ENCODE measurements at regions not wholly inside any gene's neighbourhood (a gene's known extent, or its start where the extent isn't known, plus 50 kb on each side); places are given as distances from the start of the nearest gene placed in this dataset.

DNA sequence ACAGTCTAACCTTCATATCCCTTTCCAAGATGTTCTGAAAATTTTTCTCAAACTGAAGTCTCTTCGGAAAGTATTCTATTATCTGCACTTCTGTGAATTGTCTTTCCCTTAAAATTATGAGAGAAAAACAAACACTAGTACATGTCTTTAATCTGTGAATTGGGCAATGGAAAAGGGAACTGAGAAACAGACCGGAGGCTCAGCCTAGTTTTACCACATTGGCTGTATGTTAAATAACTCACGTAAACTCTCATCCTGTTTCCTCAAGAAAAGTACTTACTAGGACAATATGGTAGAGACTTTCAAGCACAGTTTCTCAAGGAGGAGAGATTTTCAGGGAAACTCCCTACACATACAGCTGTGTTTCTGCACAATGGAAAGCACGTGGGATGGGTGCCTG is 982.2 kb upstream of the SEMA6D start:
- DNase-seq, result no peak

DNA sequence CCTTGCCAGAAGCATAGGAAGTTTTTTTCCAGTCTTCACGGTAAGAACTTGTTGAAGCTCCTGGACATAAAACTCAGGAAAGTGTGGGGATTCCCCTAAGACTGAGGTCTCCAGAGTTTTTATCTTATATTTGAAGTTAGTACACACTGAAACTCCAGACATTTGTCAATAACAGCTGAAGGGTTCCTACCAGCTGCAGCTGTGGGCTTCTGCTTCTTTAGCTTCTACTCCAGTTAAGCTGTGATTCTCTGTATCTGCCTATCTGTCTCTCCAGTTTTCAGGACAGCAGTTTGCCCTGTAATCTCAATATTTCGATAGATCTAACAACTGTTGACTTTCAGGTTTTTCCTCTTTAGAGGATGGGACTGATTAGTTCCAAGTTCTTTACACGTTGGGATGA is 966.0 kb upstream of the SEMA6D start:
- DNase-seq, result no peak

DNA sequence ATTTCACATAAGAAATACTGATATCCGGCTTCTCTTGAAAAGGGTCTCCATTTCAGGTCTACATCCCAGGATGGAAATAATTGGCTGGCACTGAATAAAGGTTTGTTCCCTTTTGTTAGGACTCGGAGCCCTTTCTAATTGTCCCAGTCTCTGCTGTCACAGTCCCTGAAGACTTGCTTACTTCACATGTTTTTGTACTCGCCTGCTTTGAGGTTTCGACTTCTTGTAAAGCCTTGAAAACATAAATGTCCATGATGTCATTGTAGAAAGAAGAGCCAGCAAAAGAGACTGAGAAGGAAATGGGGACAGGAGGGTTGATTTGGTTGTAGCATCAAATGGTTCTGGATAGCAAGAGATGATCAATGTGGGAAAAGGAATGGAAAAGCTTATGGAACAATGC is 963.4 kb upstream of the SEMA6D start:
- no peak for DNase-seq

DNA sequence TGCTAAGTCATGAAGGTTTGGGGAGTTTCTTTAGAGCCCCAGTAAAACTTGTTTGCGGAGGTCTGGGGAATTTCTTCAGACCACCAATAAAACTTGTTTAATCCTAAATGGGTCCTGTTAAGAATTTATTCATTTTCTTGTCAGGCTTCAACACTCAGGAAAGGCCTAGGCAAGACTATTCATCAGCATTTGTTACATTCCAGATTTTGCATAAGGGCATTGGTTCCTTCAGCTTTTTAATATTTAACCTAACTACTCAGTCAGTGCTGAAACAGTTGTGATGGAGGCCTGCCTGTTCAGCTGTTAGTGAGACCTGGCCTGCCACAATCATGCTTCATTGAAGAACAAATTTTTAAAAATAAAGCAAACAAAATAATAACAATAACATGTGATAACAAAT is 954.2 kb upstream of the SEMA6D start:
- no peak for DNase-seq

DNA sequence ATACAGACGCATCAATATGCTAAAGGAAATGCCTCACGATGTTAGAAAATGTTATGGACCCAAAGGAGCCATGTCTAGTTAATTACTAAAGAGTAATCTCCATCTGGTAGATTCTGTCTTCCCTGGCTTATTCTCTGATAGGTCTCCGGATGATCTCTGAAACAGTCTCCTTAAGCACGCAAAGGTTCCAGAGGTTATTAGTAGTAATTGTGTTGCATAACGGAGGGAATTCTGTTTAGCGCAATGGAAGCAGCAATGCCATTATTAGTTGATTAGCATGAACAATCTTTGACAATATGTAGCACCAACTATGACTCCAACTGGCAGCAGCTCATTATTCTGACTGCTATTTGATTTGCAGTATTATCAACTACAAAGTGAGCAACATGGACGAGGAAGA is 952.5 kb upstream of the SEMA6D start:
- no peak for DNase-seq

DNA sequence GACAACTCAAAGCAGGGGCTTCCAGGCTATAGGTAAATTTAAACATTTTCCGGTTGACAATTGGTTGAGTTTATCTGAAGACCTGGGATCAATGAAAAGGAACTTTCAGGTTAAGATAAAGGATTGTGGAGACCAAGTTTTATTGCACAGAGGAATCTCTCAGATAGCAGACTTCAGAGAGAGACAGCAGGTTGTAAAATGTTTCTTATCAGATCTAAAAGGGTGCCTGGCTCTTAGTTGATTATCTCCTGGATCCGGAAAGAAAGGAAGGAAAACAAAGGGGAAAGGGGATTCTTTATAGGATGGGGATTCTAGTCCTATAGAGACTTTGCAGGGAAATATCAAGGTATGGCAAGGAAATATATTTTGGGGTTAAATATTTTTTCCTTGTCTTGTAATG is 951.3 kb upstream of the SEMA6D start:
- no peak for DNase-seq

DNA sequence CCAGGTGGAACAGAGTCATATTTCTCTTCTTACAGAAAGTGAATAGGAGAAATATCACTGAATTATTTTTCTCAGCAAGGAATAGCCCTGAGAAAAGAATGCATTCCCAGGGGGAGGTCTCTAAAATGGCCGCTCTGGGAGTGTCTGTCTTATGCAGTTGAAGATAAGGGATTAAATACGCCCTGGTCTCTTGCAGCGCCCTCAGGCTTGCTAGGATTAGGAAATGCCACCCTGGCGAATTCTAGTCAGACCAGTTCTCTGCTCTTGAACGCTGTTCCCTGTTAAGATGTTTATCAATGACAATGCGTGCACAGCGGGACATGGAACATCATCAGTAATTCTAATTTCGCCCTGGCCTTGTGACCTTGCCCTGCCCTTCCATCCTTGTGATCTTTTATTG is 949.0 kb upstream of the SEMA6D start:
- DNase-seq, result no peak

DNA sequence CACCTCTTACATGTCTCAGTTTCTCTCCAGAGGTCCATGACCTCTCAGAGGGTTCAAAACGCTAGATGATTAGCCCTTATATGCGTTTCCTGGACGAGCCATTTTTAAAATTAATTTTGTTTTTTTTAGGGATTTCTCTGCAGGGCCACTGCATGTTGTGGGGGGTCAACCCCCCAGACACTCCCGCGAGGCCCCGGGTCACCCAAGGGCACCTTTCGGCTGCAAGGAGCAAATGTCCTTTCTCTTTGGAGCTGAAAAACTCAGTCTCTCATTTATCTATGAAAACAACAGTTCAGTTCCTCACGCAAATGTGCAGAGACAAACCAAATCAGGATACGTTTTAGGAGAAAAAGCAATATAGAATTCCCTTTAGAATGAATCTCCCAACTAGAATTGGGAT is 944.3 kb upstream of the SEMA6D start:
- DNase-seq, result no peak

DNA sequence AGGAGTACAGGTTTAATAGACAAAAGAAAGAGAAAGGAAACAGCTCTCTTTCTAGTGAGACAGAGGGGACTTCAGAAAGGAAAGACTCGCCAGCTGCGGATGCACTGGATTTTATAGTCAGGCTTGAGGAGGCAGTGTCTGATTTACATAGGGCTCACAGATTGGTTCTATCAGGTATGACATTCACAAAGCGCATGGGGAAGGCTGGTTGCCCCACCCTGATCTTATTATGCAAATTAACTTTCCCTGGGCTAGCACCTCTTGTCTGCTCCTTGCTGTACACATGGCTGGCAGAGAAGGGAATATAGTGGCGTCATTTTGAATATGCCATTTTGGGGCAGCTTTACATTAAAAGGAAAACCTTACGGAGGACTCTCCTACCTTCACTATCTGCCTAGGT is 938.4 kb upstream of the SEMA6D start:
- no peak for DNase-seq

DNA sequence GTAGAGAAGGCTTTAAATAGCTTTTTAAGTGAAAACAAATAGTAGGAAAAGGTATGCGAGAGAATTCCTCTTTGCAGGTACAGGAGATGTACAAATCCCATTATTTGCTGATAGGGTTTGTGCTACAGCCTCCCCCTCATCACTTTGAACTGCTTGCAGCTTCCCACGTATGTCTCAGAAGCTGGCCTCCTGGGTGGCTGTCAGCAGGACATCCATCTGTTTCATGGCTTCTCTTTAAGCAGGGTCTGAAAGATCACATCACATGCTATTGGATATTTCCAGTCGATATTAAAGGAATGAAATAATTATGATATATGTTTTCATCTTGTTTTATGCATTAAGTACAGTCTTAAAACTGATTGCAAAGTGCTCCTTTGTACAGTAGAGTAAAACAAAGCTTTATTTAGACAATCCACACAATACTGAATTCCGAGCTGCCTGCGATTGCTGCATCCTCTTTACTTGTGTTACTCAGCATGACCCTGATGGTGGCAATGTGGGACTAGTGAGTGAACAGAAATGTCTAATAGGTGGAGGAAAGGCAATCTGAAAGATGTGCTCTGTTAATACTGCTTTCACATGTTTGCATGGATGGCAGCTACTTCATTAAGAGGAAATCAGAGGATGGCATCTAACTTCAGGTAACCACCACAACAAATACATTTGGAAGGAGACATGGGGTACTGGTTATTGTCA is 930.6 kb upstream of the SEMA6D start:
- no peak for DNase-seq

DNA sequence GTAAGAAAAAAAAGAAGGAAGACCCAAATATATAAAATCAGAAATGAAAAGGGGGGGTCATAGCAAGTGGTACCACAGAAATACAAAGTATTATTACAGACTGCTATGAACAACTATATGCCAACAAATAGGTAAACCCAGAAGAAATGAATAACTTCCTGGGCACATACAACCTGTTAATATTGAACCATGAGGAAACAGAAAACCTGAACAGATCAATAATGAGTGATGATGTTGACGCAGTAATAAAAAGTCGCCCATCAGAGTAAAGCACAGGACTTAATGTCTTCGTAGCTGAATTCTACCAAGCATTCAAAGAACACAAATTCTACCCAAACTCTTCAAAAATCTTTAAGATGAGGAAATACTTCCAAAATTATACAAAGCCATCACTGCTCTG is 921.6 kb upstream of the SEMA6D start:
- no peak for DNase-seq

DNA sequence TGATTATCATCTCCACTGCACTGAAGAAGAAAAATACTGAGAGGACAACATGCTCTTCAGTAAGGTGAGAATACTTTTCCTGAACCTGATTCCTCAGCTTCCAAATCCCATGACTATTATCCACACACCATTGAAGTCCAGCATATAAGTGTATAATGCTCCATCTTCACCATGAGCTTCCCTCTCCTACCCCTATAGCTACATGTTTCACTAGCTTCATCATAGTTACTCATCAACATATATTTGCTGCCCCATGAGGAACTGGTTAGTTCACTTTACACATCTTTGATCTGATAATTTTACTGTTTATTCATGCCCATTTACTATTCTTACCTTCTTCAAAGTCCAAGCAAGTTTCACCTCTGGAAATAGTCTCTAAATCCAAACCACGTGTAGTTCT is 908.5 kb upstream of the SEMA6D start:
- no peak for DNase-seq

DNA sequence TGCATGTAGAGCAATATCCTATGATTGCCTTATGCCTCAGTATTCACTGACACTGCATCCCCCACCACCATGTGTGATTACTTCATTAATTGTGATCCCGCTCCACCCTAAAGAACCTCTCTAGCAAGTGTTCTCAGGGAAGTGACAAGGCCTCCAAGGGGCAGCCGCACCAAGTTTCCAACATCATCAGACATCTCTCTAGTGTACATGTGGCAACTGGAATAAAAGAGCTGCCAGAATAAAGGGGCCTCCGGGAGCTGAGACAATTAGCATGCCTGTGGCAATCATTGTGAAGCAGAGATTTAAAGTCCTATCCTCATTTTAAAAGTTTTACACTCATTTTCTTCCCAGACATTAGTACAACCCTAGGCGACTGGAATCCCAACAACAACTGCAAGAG is 902.1 kb upstream of the SEMA6D start:
- DNase-seq, result no peak

DNA sequence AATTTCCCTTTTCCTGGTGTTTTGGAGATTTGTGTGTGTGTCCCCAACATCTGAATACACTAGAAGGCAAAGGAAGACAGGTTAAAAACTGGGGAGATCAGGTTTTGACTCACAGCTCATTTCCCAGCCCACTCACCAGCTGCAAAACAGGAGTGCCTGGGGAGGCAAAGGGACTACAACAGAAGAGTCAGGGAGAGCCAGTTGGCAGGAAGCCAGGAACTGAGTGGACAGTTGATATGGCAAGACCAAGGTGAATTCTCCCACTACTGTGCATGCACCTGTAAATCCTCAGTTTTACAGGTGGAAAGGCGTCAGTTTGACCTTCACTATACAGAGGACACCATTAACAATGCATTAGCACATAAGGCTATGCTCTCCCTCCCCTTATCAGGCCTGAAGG is 901.5 kb upstream of the SEMA6D start:
- DNase-seq, result no peak

DNA sequence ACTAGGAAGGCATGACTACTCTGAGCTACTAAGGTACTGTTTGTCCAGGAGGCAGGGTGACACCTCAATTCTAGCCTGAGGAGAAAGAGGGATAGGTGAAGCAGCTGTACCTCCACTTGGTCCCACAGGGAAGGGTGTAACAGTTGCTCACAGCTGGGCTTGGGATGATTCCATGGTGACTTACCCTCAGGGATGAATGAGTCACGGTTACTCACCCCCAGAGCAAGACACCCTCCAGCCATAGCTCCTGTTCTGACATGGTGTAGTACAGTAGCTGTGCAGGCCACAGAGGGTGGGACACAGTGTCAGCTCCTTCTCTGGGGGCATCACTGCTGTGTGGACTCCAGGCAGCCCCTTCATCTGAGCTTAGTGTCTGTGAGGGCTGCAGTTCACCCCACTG is 868.6 kb upstream of the SEMA6D start:
- no peak for DNase-seq

DNA sequence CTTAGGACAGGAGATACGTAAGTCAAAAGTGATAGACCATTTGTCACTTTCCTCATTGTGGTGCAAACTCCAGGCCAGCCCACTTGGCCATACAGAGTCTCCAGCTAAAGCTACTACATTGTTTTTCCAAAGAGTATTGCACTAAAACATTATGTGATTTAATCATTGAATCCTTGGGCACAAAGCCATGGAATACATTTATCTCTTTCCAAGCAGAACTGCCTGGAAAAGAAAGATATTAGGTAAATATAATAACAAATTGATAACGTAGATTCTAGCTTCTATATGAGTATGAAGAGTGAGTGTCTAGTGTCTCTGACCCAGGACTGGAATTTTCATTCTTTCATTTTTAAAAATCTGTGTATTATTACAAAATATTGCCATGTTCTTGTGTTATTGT is 863.7 kb upstream of the SEMA6D start:
- no peak for DNase-seq

DNA sequence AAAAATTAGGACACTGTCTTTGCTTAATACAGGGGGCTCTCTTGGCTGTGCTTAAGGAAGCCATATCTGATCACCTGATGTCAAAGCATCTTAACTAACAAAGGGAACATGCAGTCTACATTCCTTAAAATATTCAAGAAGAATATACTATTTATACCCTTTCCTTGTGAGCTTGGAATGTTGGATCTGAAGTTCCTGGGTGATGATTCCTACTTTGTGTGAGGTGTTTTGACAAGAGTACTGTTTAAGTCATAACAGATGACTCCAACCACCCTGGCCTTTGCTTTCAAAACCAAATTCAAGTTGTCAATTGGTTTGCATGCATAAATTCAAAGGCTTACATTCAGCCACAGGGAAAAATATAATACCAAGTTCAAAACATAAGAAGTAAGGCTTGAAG is 862.7 kb upstream of the SEMA6D start:
- no peak for DNase-seq

DNA sequence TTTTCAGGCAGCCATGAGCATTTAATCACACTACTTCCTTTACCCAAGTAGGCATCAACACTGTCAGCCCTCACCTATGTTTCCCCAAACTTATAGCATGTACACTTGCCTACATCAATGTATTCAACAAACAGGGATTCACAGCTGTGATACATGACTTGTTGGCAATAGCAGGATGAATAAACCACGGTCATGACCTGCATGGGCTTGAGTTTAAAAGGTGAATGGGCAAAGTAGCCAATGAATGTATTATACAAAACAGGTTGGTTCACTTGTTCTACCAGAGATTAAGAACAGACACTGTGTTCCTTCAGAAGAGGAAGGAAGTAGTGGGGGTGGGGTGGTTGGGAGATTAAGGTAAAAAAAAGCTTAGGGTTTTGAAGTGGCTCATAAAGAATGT is 861.9 kb upstream of the SEMA6D start:
- DNase-seq, result no peak

DNA sequence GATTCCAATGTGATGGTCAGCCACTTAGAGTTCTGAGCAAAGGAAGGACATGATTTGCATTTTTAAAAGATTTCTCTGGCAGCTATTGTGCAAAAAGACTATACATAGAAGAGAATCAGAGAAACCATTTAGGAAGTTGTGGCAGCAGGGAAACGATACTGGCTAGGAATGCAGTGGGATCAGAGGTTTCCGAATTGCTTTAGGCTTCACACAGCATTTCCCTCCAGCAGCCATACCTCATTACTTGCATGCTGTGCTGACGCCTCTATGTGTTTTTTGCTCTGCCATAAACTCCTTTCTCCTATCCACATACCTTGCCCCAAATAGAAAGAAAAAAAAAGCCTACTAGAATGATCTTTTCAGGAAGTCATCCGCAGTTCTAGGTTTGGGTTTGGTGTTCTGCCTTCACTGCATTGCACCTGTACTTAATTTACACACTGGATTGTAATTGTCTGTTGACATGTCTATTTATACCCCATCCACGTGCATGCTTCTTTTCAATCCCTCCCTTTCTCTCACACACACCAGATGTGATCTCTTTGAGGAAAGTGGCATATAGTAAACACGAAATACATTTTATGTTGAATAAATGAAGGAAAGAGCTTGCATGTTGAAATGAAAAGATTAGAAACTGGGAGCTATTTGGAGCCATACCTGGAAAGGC is 860.3 kb upstream of the SEMA6D start:
- DNase-seq, result no peak

DNA sequence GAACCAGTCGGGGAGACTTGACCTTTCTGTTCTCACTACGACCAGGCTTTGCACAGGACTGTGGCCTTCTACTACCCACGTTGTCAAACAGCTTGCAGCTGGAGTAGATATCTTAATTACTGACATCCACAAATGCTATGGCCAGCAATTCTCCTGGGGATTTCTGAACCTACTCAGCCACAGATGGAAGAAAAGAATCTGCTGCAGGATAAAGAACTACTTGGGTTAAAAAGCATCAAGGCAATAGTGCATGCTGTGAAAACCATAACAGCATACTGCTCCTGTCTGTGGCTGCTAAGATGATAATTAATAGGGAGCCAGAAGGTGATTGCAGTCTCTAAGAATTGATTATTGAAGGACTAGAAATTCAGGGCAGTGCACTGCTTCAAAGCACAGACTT is 859.2 kb upstream of the SEMA6D start:
- DNase-seq, result no peak

DNA sequence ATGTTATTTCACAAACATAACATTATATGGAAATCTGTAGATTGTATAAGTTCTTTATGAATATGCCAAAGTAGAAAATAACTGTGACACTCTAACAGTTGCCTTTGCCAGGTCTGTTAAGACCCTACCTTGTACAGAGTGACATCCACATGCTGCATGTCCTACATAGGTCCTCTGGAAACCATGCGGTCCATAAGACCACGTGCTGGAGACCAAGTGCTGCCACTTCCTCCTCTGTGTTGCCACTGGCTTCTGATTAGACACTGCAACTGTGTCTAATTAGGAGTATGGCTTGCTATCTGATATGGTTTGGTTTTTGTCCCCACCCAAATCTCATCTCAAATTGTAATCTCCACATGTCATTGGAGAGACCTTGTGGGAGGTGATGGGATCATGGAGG is 855.5 kb upstream of the SEMA6D start:
- no peak for DNase-seq

DNA sequence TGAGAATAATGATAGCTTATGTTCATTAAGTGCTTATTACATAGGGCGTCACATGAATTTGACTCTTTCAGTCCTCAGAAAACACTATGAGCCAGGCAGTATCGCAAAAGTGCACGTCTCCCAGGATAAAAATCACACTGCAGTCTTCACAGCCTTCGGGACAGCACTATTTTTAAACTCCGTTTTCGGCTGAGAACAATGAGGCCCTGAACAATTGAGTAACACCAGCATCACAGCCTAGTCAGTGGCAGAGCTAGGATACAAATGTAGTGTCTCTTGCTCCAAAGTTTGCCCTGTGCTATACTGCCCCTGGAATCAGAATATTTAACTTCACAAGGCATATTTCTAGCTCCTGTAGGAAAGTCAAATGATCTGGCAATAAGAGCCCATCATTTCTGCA is 852.1 kb upstream of the SEMA6D start:
- no peak for DNase-seq

DNA sequence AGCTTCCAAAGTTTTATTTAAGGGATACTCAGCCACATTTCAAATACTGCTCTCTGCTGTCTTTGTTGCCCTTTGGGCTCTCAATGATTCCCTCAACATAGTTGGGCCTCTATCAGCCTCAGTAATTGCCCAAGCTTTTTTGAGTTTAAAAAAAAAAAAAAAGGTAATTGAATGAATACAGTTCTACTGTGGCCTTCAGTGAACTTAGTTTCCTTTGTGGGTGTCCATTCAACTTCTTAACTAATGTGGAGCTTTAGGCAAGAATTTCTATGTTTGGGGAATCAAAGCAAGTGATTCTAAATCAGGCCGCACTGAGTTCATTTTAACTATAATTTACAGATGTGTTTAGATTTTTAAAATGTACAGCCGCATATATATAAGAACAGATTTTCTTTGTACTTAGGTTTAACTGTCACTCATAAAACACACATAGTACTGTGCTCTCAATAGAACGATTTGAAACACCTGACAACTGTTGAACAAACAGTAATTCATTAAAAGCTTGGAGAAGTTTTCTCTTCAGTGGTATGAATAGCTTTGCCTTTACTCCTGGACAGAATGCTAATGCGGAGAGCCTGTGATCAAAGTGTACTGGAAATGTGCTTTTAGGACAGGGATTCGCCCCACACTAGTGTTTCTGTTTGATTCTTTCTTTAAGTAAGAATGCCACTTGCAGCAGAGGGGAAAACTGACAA is 844.9 kb upstream of the SEMA6D start:
- DNase-seq, result no peak

DNA sequence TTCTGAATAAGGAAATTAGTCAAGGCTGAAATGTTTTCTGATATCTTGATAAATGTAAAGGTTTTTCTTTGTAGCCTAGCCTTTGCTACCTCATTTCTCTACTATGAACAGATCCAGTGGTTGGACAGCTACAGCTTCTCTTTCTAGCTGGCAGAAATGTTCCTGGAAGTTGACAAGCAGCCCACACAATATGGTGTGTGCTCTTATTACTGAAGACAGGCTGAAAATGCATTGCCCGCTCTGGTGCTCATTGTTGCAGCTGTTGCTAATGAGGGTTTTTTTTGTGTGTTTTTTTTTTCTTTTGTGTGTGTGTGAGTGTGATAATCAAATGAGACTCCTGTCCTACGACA is 844.3 kb upstream of the SEMA6D start:
- no peak for DNase-seq
